ENCODE measurements at regions not wholly inside any gene's neighbourhood (a gene's known extent, or its start where the extent isn't known, plus 50 kb on each side); places are given as distances from the start of the nearest gene placed in this dataset.
A peak's percentile ranks its signal among the peaks of the same experiment; 100 is the strongest.

GRCh38 chr6:15763837-15764236 lies 101.0 kb upstream of the DTNBP1 start:
- DNase-seq (ENCODE audit: low read depth, low spot score): peak; percentile 27
- POLR2A ChIA-PET: no interaction called here
- TF ChIP-seq SP1 (IDR thresholded peaks at IDR 0.05; ENCODE audit: low read depth): peak; percentile 43; the same call in 1 of the 2 replicates
- peak; percentile 28; the same call in 1 of the 2 replicates for TF ChIP-seq CEBPB (IDR thresholded peaks at IDR 0.05; ENCODE audit: low read depth)
- TF ChIP-seq EZH2phosphoT487 (IDR thresholded peaks at IDR 0.05; ENCODE audit: borderline replicate concordance): no peak
- peak; percentile 46 for TF ChIP-seq JUND (IDR thresholded peaks at IDR 0.05)
- TF ChIP-seq ZFX (IDR thresholded peaks at IDR 0.05): no peak
- peak; percentile 37; the same call in 1 of the 2 replicates for TF ChIP-seq FOSL1 (IDR thresholded peaks at IDR 0.05; ENCODE audit: low read depth)
- no peak for TF ChIP-seq ZBTB33 (IDR thresholded peaks at IDR 0.05; ENCODE audit: extremely low read depth, insufficient replicate concordance, low read length)
- TF ChIP-seq YY1 (IDR thresholded peaks at IDR 0.05; ENCODE audit: extremely low read depth, insufficient replicate concordance, low read depth, low read length): no peak
- no peak for TF ChIP-seq MAX (IDR thresholded peaks at IDR 0.05)
- peak; percentile 95 for TF ChIP-seq TCF7L2 (IDR thresholded peaks at IDR 0.05; ENCODE audit: borderline replicate concordance, extremely low read depth, insufficient read depth, insufficient read length)
- Histone ChIP-seq H3K27ac (ENCODE audit: low read depth, low read length) (no peak overlapping the region), H3K4me2 (ENCODE audit: low read length) (peak overlapping the region; percentile 37), H3K9ac (ENCODE audit: low read length) (no peak overlapping the region), H3K27me3 (ENCODE audit: insufficient read depth, low read length) (peaks cover 12% of the 10 kb centered on the region; the same call in 1 of the 2 replicates), H3K9me3 (ENCODE audit: control insufficient read depth in 1 of 2, insufficient read depth in 1 of 2, low read depth in 1 of 2, low read length in 2 of 2) (no peaks in the 10 kb centered on the region), H3K79me2 (ENCODE audit: insufficient read depth, low read length) (no peaks in the 10 kb centered on the region), H4K20me1 (ENCODE audit: insufficient read depth) (no peaks in the 10 kb centered on the region), H2AFZ (ENCODE audit: low read depth, low read length, poor library complexity, severe bottlenecking) (no peak overlapping the region), H3K4me3 (replicated peaks in 1 of 2; ENCODE audit: low read depth in 1 of 2, low read length in 2 of 2) (no peak overlapping the region), H3K4me1 (ENCODE audit: control insufficient read depth in 1 of 2, insufficient read depth in 2 of 2, low read length in 2 of 2) (peaks cover 9 to 10% of the 10 kb centered on the region in 2 experiments), H3K9me2 (ENCODE audit: insufficient read depth) (no peaks in the 10 kb centered on the region), H3K36me3 (ENCODE audit: control insufficient read depth in 1 of 2, insufficient read depth in 2 of 2, low read length in 2 of 2) (no peaks in the 10 kb centered on the region)
- intact Hi-C loops (cut with micrococcal nuclease): no loop called here
- BruUV-seq (replicated peaks): no TSS peak
- RAD21 ChIA-PET (ENCODE audit: low non-redundant PET in 1 of 2, low total read pairs in 2 of 2, uncharacterized antibody in 2 of 2, unreplicated experiment in 2 of 2): no interaction called here
- CTCF ChIA-PET: no interaction called here
- ATAC-seq: peak; percentile 67
